Coronary artery (tissue), 2 donors: ENCODE measurements at regions not wholly inside any gene's neighbourhood (a gene's known extent, or its start where the extent isn't known, plus 50 kb on each side); places are given as distances from the start of the nearest gene placed in this dataset.
A peak's percentile ranks its signal among the peaks of the same experiment; 100 is the strongest.

ENCODE experiments used
- DNase-seq: peaks from one replicate; pipeline ENCODE4 v3.0.0-alpha.2; 2017; ENCODE audit warnings: low spot score
- H3K27ac ChIP-seq, 2 donors: fragments of 200-600 bp; sonication (generic); one replicate each; pipeline ENCODE4 v1.5.1; 2016 to 2019
- H3K4me3 ChIP-seq: fragments of 200-600 bp; sonication (generic); 2 replicates; pipeline ENCODE4 v1.5.1; 2016; ENCODE audit warnings: mild to moderate bottlenecking, moderate library complexity
- TF ChIP-seq, protein P1 (sequence below): fragments of 200-600 bp; sonication (generic); IDR thresholded peaks from one replicate; pipeline ENCODE4 v1.5.1; 2019; ENCODE audit warnings: antibody characterized with exemption

DNA sequence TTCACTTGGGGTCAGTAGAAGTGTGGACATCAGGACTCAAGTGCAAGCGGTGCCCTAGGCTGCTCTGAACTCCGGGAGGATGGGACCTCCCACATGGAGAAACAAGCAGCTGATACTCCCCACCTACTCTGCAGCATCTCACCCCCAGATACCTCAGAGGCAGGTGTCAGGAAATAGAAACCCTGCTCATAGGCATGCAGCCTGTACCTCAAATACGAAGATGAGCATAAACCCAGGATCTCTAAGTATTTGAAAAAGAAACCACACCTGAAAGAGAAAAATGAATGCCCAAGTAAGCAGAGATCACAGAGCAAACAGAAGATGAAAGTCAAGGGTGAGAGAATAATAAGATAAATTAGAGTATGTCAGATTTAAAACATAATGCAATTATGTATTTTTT lies 75.6 kb upstream of the WSCD2 start:
- Histone ChIP-seq H3K27ac (no peak overlapping the region), H3K4me3 (no peak overlapping the region)
- DNase-seq: no peak
- TF ChIP-seq, protein P1, sequence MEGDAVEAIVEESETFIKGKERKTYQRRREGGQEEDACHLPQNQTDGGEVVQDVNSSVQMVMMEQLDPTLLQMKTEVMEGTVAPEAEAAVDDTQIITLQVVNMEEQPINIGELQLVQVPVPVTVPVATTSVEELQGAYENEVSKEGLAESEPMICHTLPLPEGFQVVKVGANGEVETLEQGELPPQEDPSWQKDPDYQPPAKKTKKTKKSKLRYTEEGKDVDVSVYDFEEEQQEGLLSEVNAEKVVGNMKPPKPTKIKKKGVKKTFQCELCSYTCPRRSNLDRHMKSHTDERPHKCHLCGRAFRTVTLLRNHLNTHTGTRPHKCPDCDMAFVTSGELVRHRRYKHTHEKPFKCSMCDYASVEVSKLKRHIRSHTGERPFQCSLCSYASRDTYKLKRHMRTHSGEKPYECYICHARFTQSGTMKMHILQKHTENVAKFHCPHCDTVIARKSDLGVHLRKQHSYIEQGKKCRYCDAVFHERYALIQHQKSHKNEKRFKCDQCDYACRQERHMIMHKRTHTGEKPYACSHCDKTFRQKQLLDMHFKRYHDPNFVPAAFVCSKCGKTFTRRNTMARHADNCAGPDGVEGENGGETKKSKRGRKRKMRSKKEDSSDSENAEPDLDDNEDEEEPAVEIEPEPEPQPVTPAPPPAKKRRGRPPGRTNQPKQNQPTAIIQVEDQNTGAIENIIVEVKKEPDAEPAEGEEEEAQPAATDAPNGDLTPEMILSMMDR: no peak

GRCh38 chr12:108054496-108054895 lies 74.6 kb upstream of the WSCD2 start:
- H3K27ac ChIP-seq: no peak overlapping the region
- TF ChIP-seq, protein P1: no peak
- H3K4me3 ChIP-seq: no peak overlapping the region
- DNase-seq: no peak

DNA sequence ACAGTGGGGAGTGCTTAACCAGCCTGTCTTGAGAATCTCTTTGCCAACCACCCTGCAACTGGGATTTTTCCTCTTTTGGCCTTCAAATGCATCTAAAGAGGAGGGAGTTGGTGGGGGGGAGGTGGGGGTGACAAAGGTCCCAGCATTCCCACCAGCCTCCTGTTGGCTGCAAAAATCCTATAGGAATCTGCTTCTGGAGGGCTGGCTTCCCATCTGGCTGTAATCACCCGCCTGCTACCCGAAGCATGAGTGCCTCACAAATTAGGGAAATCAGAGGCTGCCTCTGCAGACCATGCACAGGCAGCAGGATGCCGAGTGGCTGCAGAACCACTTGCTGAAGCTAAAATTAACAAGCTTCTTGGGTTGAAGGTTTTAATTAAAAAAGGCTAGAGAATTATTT lies 73.9 kb upstream of the WSCD2 start:
- Histone ChIP-seq H3K27ac (no peak overlapping the region), H3K4me3 (no peak overlapping the region)
- DNase-seq: no peak
- TF ChIP-seq, protein P1: no peak

DNA sequence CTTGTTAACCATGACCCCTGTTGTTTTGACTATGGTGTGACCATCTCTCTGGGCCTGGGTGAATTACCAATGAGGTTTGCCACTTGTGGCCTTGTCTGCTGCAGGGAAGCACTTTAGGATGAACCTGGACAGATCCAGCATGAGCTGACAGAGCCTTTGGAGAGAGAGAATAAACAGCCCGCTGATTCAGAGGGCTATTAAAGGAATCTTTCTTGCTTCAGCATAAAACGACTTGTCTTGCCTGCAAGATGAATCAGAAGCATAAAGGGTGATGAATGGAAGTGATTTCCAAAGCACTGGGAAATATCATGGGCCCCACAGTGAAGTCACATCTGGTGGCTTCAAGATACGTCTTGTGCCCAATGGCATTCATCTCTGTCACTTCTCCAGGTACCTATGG lies 69.0 kb upstream of the WSCD2 start:
- peak; percentile 19 for DNase-seq
- no peak overlapping the region for H3K4me3 ChIP-seq
- H3K27ac ChIP-seq: no peak overlapping the region
- TF ChIP-seq, protein P1: no peak

DNA sequence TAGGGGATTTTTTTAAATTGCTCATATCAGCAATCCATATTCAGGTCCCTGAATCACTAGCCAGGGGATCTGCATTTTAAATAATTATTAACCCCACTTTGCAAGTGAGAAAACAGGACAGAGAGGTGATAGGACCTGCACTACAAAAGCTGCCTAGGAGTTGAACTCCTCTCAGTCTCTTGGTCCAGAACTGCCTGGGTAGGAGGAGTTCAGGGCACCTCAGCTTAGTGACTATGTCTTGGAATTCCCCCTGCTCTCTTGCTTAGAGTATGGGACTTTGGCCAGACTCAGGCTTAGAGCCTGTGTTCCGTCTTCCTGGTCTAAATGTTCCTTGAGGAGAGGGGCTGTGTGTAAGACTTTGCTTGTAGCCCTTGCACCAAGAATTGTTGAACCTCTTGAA lies 68.2 kb upstream of the WSCD2 start:
- TF ChIP-seq, protein P1: no peak
- Histone ChIP-seq H3K27ac (no peak overlapping the region), H3K4me3 (no peak overlapping the region)
- DNase-seq: no peak

DNA sequence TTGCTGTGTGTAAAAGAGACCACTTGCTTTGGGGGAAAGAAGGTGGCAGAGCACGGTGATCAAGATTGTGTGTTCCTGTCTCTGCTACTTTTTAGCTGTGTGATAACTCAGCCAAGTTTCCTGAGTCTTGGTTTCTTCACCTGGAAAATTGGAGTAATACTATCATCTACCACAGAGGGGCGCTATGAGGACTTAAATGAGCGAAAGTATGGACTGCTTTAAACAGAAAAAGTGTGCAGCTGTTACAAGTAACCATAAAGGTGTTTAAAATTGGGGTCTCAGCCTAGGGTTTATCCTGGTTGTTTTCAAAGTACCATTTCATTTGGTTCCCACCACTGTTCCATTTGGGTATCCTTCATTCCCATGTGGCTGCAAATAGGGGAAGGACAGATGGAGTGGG lies 65.9 kb upstream of the WSCD2 start:
- TF ChIP-seq, protein P1: no peak
- Histone ChIP-seq H3K27ac (no peak overlapping the region), H3K4me3 (no peak overlapping the region)
- no peak for DNase-seq

- H3K4me3 ChIP-seq: no peak overlapping the region
- H3K27ac ChIP-seq: no peak overlapping the region
- no peak for DNase-seq
- TF ChIP-seq, protein P1: no peak
Observed at GRCh38 chr12:108065069-108065468, 64.0 kb upstream of the WSCD2 start.
